Limb (tissue), 2 donors: ENCODE measurements at regions not wholly inside any gene's neighbourhood (a gene's known extent, or its start where the extent isn't known, plus 50 kb on each side); places are given as distances from the start of the nearest gene placed in this dataset.

Experiments
- DNase-seq, 2 donors: peaks; one replicate each; pipeline ENCODE4 v3.0.0-alpha.2; 2016; ENCODE audit errors: extremely low spot score in 2 of 2

DNA sequence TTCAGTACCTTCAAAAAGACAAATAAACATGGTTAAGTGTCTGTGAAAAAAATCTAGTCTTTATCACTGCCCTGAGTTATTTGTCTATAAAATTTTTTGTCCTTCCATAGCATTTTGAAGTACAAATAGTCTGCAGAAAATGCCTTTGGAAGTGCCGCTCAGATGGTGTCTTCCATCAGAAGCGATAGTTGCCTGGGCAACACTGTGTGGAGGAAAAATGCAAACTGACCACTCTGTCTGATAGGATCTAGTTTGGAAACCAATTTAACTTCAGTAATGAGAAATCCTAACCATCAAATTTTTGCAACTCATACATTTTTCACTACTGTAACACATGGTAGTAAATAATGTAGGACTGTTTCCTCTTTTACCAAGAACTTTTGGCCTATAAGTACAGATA, 449.9 kb downstream of the PRELID2 start:
- no peak for DNase-seq

DNA sequence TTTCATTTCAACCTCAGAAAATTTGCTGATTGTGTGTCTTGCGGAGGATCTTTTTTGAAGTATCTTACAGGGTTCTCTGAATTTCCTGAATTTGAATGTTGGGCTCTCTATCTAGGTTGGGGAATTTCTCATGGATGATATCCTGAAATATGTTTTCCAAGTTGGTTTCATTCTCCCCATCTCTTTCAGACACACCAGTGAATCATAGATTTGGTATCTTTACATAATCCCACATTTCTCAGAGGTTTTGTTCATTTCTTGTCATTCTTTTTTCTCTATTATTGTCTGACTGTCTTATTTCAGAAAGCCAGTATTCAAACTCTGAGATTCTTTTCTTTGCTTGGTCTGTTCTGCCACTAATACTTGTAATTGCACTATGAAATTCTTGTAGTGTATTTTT, 456.9 kb downstream of the PRELID2 start:
- DNase-seq, result no peak

DNA sequence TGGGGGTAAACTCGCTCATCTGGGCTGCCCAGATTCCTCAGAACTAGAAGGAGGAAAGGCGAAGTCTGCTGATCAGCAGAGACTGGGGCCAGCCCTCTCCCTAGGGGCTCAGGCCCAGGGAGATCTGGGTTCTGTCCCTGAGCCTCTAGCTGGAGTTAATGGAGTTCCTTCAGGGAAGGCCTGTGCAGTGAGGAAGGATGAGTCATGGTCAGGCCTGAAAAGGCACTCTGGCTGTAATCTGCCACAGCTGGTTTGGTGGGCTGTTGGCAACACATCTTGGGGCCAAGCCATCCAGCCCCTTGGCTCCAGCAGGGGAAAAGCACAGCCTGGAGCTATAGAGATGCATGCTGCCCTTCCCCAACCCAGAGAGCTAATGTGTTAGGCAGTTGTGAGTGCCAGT, 459.6 kb downstream of the PRELID2 start:
- no peak for DNase-seq

DNA sequence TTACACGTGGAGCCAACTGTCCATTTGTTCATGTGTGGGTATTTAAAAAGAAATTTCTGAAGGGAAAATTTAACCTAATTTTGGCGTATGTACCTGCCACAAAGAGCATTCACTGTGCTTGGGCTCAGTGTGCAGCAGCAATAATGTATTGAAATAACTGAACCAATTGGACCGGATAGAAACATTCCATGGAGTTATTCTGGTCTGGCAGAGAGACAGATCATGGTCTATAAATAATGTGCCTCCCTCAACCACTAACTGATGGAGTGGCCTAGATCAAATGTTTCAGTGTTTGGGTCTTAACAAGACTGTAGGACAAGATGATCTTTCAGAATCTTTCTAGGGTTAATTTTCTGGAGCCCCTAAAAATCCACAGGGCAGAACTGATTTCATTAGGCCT, 469.7 kb downstream of the PRELID2 start:
- no peak for DNase-seq

DNA sequence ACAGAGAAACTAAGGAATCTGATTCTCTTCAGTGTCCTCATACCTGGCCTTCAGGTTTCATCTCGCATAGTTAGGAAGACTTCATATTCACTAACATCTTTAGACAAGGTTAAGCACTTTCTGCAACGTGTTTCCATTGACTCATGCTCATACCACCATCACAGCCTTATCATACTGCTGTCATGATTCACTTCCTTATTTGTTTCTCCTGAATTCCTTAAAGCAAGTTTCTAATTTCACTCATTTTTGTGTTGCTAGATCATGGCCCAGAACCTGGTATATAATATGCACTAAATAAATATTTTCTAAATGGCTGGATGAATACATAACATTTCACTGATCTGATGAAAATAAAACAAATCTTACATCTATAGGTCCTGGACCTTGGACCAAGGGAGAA, 472.9 kb downstream of the PRELID2 start:
- DNase-seq, result no peak

DNA sequence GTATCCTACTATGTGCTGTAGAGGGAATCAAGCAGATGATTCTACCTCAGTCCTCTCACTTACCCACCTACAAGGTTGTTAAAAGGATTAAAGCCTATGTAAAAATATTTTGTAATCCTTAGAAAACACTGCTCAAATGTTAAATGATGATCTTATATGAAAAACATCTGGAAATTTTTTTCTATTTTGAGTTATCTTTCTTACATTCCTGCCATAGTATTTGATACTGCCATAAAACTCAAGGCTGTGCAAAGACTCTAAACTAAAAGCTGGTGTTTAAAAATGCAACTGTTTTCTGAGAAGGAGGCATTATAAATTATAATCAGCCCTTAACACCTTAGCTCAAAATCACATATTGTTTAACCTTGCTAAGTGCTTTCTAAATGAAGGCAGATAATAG, 474.2 kb downstream of the PRELID2 start:
- DNase-seq, result no peak

DNA sequence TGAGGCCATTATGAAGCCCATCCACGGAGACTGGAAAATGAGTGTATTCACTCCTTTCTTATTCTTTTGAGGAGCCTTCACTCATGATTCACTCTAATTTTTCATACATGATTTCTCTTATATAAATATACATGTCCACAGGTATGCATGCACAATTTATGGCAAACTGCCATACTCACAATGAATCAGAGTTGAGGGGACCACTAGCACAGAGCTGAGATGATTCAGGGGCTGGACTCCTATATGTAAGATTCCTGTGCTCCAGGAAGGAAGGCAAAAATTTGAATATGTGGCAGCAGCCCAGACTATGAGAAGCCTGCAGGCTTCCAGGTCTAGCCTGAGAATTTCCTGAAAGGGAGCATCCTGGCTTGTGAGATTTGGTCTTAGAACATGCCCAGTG, 484.6 kb downstream of the PRELID2 start:
- no peak for DNase-seq

DNA sequence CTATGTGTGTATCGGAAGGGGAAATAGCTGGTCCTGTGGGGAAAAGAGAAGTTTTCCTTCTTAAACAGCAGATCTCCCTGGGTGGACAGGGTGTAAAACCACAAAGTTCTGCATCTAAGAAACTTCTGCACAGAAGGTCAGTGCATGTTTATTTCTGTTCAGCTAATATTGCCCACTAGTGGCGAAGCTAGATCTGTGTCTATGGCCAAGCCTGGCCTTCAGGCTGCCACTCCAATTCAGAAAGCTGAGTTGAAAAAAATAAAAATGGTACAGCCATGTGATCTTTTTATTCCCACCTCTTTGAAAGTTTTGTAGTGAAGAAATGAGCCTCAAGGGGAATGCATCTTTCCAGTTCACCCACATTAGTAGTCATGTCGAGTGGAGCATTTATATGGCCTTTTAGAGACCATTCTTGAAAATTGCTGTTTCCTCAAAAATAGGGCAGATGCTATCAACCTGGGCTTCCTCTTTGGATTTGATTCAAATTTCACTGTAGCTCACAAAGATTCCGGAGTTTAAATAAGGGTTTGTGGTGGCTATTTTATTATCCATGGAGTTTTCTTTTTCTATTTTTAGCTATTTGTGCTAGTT, 488.0 kb downstream of the PRELID2 start:
- peak in 1 of 2 donors; percentile 34 for DNase-seq

DNA sequence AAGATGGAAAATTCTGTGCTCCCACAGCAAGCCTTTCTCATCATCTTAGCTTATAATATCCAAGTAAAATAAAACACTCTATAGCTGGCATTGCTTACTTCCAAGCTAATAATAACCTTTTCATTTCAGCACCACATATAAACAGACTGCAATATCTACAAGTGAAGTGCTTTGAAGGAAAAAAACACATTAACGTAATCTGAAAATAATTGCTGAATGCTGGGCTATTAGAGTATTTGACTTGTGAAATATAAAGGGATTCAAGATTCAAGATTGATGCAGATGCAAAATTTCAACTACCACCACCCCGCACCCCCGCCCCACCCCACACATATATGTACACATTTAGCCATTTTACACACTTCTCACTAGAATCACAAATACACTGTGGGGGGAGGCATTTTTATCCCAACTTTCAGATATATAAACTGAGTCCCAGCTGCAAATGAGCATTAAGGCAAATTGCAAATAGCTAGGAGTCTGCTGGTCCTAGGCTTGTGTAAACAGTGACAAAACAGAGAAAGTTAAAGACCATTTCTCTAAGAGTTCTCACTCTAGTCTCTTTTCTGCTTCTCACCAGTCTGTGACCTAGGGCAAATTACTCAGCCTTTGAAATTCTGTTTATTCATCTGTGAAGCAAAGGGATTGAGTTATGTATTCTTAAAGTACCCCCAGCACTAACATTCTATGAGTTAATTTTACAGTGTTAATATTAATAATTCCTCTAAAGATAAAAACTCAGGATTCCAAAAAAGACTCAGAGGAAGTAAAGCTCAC, 489.4 kb downstream of the PRELID2 start:
- DNase-seq, result no peak

DNA sequence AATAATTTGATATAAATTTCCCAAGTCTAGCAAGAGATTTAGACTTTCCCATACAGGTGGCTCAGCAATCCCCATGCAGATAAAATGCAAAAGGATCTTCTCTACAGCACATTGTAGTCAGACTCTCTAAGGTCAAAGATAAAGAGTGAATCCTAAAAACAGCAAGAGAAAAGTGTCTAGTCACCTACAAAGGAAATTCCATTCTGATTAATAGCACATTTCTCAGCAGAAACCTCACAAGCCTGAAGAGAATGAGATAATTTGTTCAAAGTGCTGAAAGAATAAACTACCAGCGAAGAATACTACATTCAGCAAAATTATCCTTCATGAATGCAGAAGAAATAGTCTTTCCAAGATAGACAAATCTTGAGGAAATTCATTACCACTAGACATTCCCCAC, 493.3 kb downstream of the PRELID2 start:
- no peak for DNase-seq

DNA sequence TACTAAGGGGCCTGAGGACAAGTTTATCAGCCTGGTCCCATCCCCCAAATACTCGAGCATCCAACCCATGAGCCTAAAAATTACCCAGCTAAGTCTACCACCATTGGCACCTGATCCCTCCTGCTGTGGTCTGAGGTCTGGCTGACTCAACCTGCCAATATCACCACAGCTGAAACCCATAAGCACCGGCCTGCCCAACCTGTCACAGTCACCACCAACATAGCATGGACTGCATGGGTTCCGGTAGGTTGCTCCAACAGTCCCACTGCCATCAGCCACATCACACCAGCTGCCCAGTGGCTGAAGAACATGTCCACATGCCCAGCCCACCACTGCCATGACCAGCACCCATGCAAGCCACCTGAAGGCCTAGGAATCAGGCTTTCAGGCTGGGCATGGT, 495.0 kb downstream of the PRELID2 start:
- DNase-seq, result no peak

DNA sequence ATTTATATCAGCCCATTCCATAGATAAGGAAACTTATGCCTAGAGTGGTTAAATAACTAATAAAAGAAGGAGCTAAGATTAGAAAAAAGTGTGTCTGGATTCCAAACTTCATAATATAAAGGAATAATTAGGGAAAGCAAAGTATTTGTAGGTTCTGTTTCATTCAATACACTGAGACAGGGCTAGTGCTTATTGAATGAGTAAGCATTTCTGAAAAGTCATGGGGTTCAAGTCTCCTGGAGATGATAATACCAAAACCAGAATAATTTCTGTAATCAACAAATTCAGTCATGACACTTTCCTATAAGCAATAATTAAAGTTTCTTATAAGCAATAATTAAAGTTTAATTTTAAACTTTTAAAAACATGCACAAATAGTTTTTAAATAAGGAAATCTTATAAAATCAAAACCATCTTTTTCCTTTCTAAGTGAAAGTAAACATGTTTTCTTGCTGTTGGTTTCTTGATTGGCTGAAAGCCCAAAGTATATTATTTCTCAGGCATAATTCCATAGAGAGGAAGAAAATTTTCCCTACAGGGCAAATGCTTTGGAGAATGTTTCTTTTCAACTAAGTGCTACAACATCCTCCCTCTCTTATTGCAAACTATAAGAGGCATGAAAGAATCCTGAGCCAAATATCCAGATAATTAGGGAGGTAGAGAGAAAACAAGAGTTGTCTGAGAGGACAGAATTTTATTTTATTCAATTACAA, 510.2 kb downstream of the PRELID2 start:
- DNase-seq, result no peak

DNA sequence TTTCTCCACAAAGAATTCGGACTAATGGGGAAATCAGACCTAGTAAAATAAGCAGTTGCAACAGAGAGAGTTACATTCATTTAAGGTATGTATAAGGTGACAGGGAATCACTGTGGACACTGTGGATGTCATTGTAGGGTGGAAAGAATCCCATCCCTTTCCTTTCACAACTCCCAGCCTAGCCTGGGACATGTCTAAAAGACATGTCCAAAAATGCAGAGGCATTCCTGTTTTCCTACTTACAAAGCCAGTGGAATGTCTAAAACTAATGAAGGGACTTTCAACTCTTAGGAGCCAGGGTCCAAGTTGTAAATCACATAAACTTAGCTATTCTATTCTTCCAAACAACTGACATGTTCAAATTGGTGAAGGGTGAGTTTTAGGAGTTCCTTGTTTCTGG, 511.0 kb downstream of the PRELID2 start:
- no peak for DNase-seq

DNA sequence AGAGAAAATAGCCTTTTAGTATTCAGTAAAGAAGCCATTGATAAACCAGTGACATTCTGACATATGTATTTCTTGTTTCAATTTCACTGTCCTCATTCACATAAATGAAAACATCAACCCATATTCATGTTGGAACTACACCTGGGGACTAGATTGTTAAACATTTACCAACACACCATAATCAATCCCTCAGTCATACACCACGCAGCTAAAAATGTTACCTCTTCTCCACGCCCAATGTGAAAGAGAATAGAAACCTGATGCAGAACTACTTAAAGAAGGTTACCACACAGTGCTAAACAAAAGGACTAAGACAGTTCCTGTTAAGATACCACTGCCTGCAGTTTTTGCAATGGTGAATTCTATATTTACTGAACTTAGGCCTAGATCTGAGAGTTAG, 518.9 kb downstream of the PRELID2 start:
- no peak for DNase-seq

DNA sequence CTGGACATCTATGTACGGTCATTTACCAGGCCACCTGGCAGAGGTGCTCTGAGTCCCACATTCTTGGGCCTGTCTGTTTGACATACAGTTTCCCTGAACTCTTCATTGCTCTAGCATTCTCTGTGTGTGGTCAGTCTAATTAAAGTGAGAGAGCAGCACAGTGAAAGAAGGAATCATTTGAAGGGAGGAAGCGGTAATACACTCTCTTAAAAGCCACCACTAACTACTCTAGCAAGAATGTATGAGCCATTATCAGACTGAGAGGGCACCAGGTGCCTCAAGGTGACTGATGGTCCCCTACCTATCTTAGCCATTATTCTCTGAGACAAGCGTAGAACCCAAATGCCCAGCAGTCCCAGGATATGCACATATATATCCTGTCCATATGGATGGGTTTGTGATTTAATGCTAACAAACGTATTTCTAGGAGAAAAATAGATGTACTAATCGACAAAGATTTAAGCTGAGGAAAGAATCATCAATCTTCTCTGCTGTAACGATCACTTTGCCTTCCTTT, 527.2 kb downstream of the PRELID2 start:
- DNase-seq, result no peak

DNA sequence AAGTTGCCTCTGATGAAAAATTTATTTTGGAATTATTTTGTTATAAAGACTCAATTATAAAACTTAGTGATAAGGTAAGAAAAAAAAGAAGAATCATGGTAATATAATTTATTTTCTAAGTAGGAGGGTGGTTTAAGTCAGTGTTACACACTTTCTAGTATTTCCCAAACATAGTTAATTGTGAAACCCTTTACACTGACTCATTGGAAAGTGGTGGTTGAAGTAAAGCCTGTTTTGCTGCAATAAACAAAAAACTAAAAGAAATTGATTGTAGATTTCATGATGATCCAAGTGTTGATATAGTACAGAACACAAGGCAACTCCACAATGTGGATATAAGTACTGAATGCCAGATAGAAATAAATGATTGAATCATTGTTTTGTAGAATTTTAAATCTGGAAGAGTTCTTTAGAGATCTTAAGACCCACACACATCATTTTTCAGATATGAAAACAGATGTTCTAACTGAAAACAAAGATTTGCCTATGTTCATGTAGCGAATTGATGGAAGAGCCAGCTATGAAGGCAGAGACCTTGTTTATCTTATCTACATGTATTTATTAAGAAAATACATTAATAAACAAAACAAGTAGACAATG, 539.8 kb downstream of the PRELID2 start:
- no peak for DNase-seq

DNA sequence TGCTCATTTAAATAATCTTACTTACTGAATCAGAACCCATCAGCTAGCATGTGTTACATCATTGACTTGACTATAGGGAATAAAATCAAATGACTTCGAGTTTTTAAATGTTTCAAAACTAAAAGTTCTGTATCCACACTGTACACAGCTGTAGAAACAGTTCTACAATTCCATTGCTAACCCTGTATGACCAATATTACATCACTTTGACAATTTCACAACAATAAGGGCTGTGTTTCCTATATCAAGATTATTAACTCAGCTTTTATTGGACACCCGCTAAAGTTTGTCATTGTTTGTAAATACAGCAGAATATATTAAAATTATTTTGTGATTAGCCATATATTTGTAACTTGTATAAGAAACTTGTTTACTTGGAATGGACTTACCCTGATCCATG, 540.8 kb downstream of the PRELID2 start:
- no peak for DNase-seq

DNA sequence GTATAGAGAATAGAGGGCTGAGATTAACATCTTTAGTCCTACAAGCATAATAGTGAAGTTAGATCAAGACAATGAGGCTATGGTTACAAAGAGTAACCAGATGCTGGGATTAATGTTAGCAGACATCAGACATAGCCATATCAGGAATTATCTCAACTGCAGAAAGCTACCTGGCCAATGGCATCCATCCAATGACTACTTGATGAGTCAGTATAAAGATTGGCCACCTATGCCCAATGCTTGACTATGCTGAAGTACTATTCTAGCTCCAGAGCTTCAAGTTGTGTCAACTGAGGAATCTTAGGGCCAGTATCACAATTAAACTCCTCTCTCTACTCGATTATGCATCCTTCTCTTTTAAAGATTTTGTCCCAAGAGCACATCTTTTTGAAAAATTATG, 541.4 kb downstream of the PRELID2 start:
- no peak for DNase-seq

DNA sequence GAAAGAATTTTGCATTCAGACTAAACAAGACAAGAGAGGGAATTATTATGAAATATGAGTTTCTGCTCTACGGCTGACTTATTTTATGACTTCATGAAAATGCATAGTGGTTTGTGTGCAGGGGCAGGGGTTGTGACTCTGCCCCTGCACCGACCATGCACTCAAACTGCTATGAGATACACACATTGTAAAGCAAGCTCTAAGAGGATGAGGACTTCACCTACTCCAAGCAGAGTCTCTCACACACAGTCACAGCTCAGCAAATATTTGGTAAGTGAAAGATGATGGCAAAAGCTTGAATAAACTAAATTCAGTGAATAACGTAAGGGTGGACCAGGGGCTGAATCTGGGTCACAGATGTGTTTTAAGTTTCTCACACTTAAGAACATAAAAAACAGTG, 542.9 kb downstream of the PRELID2 start:
- DNase-seq, result no peak

DNA sequence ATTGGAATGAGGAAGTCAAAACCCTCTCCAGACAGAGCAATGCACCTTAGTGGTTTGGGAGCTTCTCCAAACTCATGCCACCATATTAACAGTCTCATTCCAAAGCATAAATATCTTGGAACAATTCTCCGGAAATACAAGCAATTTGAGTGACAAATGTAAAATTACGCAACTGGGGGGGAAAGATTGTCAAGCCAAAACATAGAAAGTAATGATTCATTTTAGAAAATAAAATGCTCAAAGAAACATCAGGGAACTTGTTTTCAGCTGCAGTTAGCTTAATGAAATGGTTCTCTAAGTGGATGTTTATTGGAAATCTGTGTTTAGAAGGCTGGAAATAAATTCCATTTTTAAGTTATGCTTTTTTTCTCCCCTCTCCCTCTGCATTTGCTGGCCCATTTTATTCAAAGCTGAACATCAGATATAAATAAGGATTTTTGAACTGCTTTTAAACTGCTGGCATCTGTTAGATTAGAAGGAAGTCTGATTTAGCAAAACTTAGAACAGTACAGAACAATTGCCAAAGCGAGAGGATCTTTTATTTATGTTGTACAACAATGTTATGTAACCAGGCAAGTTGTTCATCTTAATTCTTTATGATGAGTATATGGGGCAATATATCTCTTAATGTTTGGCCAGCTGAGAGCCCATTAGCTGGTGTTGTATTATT, 551.9 kb downstream of the PRELID2 start:
- no peak for DNase-seq

DNA sequence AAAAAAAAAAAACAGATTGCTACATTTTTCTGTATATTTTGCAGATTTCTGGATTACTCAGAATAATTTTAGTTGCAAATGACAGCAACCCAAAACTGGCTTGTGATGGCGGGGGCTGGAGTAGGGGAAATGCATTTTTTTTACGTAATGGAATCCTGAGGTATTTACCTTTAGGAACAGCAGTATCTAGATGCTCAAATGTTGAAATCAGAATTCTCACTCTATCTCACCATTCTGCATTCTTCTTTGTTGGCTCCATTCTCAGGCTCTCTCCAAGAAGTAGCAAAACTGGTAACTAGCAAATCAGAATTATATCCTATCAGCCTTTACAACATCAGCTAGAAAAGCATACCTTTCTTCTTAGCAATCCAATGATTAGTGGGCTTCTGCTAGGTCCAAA, 554.3 kb downstream of the PRELID2 start:
- no peak for DNase-seq

DNA sequence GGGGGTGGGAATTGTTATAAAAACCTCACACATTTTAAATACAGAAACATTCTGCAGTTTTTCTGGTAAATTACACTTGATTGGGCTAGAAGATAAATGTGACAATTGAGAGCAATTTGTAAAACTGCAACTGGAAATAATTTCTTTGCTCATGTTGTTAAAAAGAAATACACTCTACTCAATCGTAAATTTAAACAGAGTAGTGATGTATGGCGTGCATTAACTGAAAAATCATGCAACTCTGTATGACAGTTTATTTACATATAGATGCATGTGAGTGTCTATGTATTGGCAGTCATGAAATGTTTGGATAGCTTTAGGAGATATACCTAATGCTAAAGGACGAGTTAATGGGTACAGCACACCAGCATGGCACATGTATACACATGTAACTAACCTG, 554.9 kb downstream of the PRELID2 start:
- DNase-seq, result no peak
